Liver (tissue), 8 donors: ENCODE measurements at regions not wholly inside any gene's neighbourhood (a gene's known extent, or its start where the extent isn't known, plus 50 kb on each side); places are given as distances from the start of the nearest gene placed in this dataset.

Source experiments
- DNase-seq: peaks from one replicate; pipeline ENCODE4 v3.0.0-alpha.2; 2017; ENCODE audit warnings: low spot score
- H3K27ac ChIP-seq, 2 donors: one replicate each; pipeline ENCODE4 v1.7.0; 2013; ENCODE audit warnings: inconsistent platforms in 2 of 2, low read length in 2 of 2, control low read depth in 1 of 2, low read depth in 1 of 2, mild to moderate bottlenecking in 1 of 2
- H3K27me3 ChIP-seq, 4 donors: one replicate each; pipeline versions ENCODE4 v1.6.1 to v1.7.0; 2013; ENCODE audit warnings: low read length in 3 of 4, inconsistent platforms in 1 of 4, mild to moderate bottlenecking in 1 of 4, moderate library complexity in 1 of 4; ENCODE audit not compliant: control insufficient read depth in 4 of 4, insufficient read depth in 4 of 4
- H3K36me3 ChIP-seq, 4 donors: one replicate each; pipeline versions ENCODE4 v1.6.1 to v1.7.0; 2013; ENCODE audit warnings: low read length in 3 of 4, mild to moderate bottlenecking in 3 of 4, low read depth in 1 of 4, moderate library complexity in 1 of 4; ENCODE audit not compliant: control insufficient read depth in 4 of 4, insufficient read depth in 3 of 4
- H3K4me1 ChIP-seq, 4 donors: one replicate each; pipeline versions ENCODE4 v1.6.1 to v1.7.0; 2013; ENCODE audit warnings: low read length in 3 of 4, mild to moderate bottlenecking in 3 of 4, moderate library complexity in 1 of 4; ENCODE audit not compliant: control insufficient read depth in 4 of 4, insufficient read depth in 4 of 4
- H3K4me3 ChIP-seq, 3 donors: one replicate each; pipeline versions ENCODE4 v1.6.1 to v1.7.0; 2013; ENCODE audit warnings: low read length in 3 of 3, control low read depth in 1 of 3, low read depth in 1 of 3, mild to moderate bottlenecking in 1 of 3
- H3K9ac ChIP-seq, 2 donors: one replicate each; pipeline ENCODE4 v1.7.0; 2013; ENCODE audit warnings: low read length in 2 of 2, mild to moderate bottlenecking in 2 of 2, moderate library complexity in 2 of 2, control low read depth in 1 of 2, low read depth in 1 of 2
- H3K9me3 ChIP-seq, 4 donors: one replicate each; pipeline versions ENCODE4 v1.6.1 to v1.7.0; 2013; ENCODE audit warnings: low read length in 3 of 4; ENCODE audit not compliant: control insufficient read depth in 4 of 4
- CTCF ChIP-seq: fragments of 150-350 bp; IDR thresholded peaks from 2 replicates; pipeline ENCODE4 v1.5.1; 2017; ENCODE audit warnings: improper control_type of control experiment, low read depth, low read length; ENCODE audit not compliant: missing input control
- EGR1 ChIP-seq, 2 donors: IDR thresholded peaks; 2 replicates each; pipeline ENCODE4 v1.6.1; 2016 to 2018; ENCODE audit warnings: antibody characterized with exemption in 2 of 2, low read depth in 2 of 2
- FOXA1 ChIP-seq: IDR thresholded peaks from 2 replicates; pipeline ENCODE4 v1.6.1; 2016; ENCODE audit warnings: antibody characterized with exemption
- FOXA2 ChIP-seq: IDR thresholded peaks from 2 replicates; pipeline ENCODE4 v1.6.1; 2016; ENCODE audit warnings: antibody characterized with exemption
- GABPA ChIP-seq, 2 donors: IDR thresholded peaks in 1 of 2; conservative IDR thresholded peaks in 1 of 2; 2 replicates each; pipeline ENCODE4 v1.6.1; 2016; ENCODE audit warnings: antibody characterized with exemption in 2 of 2, mild to moderate bottlenecking in 1 of 2, moderate library complexity in 1 of 2
- HNF4A ChIP-seq, 2 donors: conservative IDR thresholded peaks; 2 replicates each; pipeline ENCODE4 v1.6.1; 2016; ENCODE audit warnings: antibody characterized with exemption in 2 of 2, mild to moderate bottlenecking in 2 of 2
- HNF4G ChIP-seq: IDR thresholded peaks from 2 replicates; pipeline ENCODE4 v1.6.1; 2016; ENCODE audit warnings: antibody characterized with exemption
- JUND ChIP-seq, 2 donors: IDR thresholded peaks; 2 replicates each; pipeline ENCODE4 v1.6.1; 2016; ENCODE audit warnings: antibody characterized with exemption in 2 of 2
- NR2F2 ChIP-seq: IDR thresholded peaks from 2 replicates; pipeline ENCODE4 v1.6.1; 2016; ENCODE audit warnings: antibody characterized with exemption
- RAD21 ChIP-seq, 2 donors: IDR thresholded peaks; 2 replicates each; pipeline ENCODE4 v1.6.1; 2016; ENCODE audit warnings: antibody characterized with exemption in 2 of 2, mild to moderate bottlenecking in 2 of 2
- RXRA ChIP-seq, 2 donors: IDR thresholded peaks; 2 replicates each; pipeline ENCODE4 v1.6.1; 2017 to 2018; ENCODE audit warnings: antibody characterized with exemption in 2 of 2, mild to moderate bottlenecking in 1 of 2
- SP1 ChIP-seq: IDR thresholded peaks from 2 replicates; pipeline ENCODE4 v1.6.1; 2018; ENCODE audit warnings: antibody characterized with exemption, mild to moderate bottlenecking
- TAF1 ChIP-seq: conservative IDR thresholded peaks from 2 replicates; pipeline ENCODE4 v1.6.1; 2016; ENCODE audit warnings: antibody characterized with exemption, mild to moderate bottlenecking
- YY1 ChIP-seq: IDR thresholded peaks from 2 replicates; pipeline ENCODE4 v1.6.1; 2016; ENCODE audit warnings: antibody characterized with exemption, mild to moderate bottlenecking
- ZBTB33 ChIP-seq: IDR thresholded peaks from 2 replicates; pipeline ENCODE4 v1.6.1; 2016; ENCODE audit warnings: antibody characterized with exemption
- WGBS: extraction: QIAGEN DNeasy Blood & Tissue Kit; methylation state at CpG from one replicate; pipeline ENCODE4 v1.1.7; 2013; 5-methylcytosine and 5-hydroxymethylcytosine counted together
- TF ChIP-seq, protein P1 (sequence below): IDR thresholded peaks from 2 replicates; pipeline ENCODE4 v1.6.1; 2016; ENCODE audit warnings: antibody characterized with exemption, mild to moderate bottlenecking
- TF ChIP-seq, protein P2 (sequence below): IDR thresholded peaks from 2 replicates; pipeline ENCODE4 v1.6.1; 2016; ENCODE audit warnings: antibody characterized with exemption
- TF ChIP-seq, protein P3 (sequence below): IDR thresholded peaks from 2 replicates; pipeline ENCODE4 v1.6.1; 2016; ENCODE audit warnings: antibody characterized with exemption
- donor health status: healthy.
- donor health status: healthy.
- donor health status: healthy.
- donor health status: healthy.
- donor health status: healthy.

DNA sequence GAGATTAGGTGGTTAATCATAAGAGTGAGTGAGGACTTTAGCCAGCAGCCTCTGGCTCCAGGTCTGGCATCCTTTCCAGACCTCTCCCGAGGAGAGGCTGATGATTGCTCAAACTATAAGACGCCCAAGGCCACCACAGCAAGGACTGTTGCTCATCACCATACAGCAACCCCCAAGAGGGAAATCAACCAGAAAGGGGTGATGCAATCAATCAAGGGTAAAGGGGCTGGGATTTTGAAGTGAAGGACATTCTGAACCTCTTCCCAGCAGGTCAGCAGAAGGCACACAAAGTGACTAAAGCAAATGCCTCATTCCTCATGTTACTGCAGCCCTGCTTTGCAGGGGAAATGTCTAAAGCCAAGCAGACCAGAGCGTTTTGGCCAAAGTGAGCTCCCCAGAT is 247.3 kb upstream of the IGF1R start (continued):
- TF ChIP-seq FOXA1 (no peak), TAF1 (no peak)
- TF ChIP-seq, protein P1, sequence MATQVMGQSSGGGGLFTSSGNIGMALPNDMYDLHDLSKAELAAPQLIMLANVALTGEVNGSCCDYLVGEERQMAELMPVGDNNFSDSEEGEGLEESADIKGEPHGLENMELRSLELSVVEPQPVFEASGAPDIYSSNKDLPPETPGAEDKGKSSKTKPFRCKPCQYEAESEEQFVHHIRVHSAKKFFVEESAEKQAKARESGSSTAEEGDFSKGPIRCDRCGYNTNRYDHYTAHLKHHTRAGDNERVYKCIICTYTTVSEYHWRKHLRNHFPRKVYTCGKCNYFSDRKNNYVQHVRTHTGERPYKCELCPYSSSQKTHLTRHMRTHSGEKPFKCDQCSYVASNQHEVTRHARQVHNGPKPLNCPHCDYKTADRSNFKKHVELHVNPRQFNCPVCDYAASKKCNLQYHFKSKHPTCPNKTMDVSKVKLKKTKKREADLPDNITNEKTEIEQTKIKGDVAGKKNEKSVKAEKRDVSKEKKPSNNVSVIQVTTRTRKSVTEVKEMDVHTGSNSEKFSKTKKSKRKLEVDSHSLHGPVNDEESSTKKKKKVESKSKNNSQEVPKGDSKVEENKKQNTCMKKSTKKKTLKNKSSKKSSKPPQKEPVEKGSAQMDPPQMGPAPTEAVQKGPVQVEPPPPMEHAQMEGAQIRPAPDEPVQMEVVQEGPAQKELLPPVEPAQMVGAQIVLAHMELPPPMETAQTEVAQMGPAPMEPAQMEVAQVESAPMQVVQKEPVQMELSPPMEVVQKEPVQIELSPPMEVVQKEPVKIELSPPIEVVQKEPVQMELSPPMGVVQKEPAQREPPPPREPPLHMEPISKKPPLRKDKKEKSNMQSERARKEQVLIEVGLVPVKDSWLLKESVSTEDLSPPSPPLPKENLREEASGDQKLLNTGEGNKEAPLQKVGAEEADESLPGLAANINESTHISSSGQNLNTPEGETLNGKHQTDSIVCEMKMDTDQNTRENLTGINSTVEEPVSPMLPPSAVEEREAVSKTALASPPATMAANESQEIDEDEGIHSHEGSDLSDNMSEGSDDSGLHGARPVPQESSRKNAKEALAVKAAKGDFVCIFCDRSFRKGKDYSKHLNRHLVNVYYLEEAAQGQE: no peak

GRCh38 chr15:98402486-98402885 is 245.9 kb upstream of the IGF1R start:
- Histone ChIP-seq H3K9ac (no peak overlapping the region), H3K4me1 (no peaks in the 10 kb centered on the region), H3K4me3 (no peak overlapping the region), H3K27ac (no peak overlapping the region), H3K36me3 (no peaks in the 10 kb centered on the region), H3K9me3 (no peaks in the 10 kb centered on the region), H3K27me3 (peaks cover 0 to 4% (median 0%) of the 10 kb centered on the region in 4 donors)
- WGBS: 89% methylated on average over 3 of the region's 3 CpGs
- no peak for DNase-seq
- TF ChIP-seq RAD21 (IDR thresholded peaks at IDR 0.05): no peak
- TF ChIP-seq NR2F2: no peak
- TF ChIP-seq EGR1 (IDR thresholded peaks at IDR 0.05; ENCODE audit: low read depth in 2 of 2): no peak
- no peak for TF ChIP-seq SP1
- no peak for TF ChIP-seq HNF4A (conservative IDR thresholded peaks at IDR 0.05)
- TF ChIP-seq CTCF: no peak
- no peak for TF ChIP-seq FOXA2
- TF ChIP-seq, protein P2, sequence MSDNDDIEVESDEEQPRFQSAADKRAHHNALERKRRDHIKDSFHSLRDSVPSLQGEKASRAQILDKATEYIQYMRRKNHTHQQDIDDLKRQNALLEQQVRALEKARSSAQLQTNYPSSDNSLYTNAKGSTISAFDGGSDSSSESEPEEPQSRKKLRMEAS: no peak
- no peak for TF ChIP-seq GABPA (IDR thresholded peaks at IDR 0.05 in 1 of 2, conservative IDR thresholded peaks at IDR 0.05 in 1 of 2)
- TF ChIP-seq ZBTB33: no peak
- TF ChIP-seq HNF4G: no peak
- TF ChIP-seq FOXA1: no peak
- TF ChIP-seq, protein P3, sequence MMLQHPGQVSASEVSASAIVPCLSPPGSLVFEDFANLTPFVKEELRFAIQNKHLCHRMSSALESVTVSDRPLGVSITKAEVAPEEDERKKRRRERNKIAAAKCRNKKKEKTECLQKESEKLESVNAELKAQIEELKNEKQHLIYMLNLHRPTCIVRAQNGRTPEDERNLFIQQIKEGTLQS: no peak
- no peak for TF ChIP-seq RXRA (IDR thresholded peaks at IDR 0.05)
- TF ChIP-seq JUND (IDR thresholded peaks at IDR 0.05): no peak
- TF ChIP-seq, protein P1: no peak
- no peak for TF ChIP-seq YY1
- no peak for TF ChIP-seq TAF1
